Spleen (tissue), 11 donors: ENCODE measurements at regions not wholly inside any gene's neighbourhood (a gene's known extent, or its start where the extent isn't known, plus 50 kb on each side); places are given as distances from the start of the nearest gene placed in this dataset.

Experiments
- DNase-seq: peaks from one replicate; pipeline ENCODE4 v3.0.0-alpha.2; 2020
- H3K27ac ChIP-seq, 8 donors: fragments of 200-600 bp; sonication (generic) in 7 of 8; 1 replicate in 4 of 8; 2 replicates in 4 of 8; pipeline versions ENCODE4 v1.5.0 to v1.8.0; 2016 to 2021; ENCODE audit warnings: inconsistent platforms in 4 of 8, mild to moderate bottlenecking in 4 of 8, moderate library complexity in 1 of 8
- H3K27me3 ChIP-seq, 7 donors: fragments of 200-600 bp; sonication (generic) in 6 of 7; replicated peaks in 1 of 7; 1 replicate in 4 of 7; 2 replicates in 3 of 7; pipeline versions ENCODE4 v1.5.0 to v1.8.0; 2016 to 2021; ENCODE audit warnings: inconsistent platforms in 3 of 7, mild to moderate bottlenecking in 1 of 7
- H3K36me3 ChIP-seq, 6 donors: fragments of 200-600 bp; sonication (generic) in 5 of 6; 1 replicate in 4 of 6; 2 replicates in 2 of 6; pipeline versions ENCODE4 v1.5.0 to v1.8.0; 2016 to 2021; ENCODE audit warnings: inconsistent platforms in 2 of 6
- H3K4me1 ChIP-seq, 6 donors: fragments of 200-600 bp; sonication (generic) in 5 of 6; 1 replicate in 3 of 6; 2 replicates in 3 of 6; pipeline versions ENCODE4 v1.5.0 to v1.8.0; 2016 to 2021; ENCODE audit warnings: inconsistent platforms in 3 of 6
- H3K4me3 ChIP-seq, 8 donors: fragments of 200-600 bp; sonication (generic) in 7 of 8; 1 replicate in 4 of 8; 2 replicates in 4 of 8; pipeline versions ENCODE4 v1.5.0 to v1.8.0; 2016 to 2021; ENCODE audit warnings: inconsistent platforms in 4 of 8, mild to moderate bottlenecking in 4 of 8, moderate library complexity in 2 of 8
- H3K9me3 ChIP-seq, 8 donors: fragments of 200-600 bp; sonication (generic) in 7 of 8; 1 replicate in 4 of 8; 2 replicates in 4 of 8; pipeline versions ENCODE4 v1.5.0 to v1.8.0; 2016 to 2021; ENCODE audit warnings: inconsistent platforms in 4 of 8
- CTCF ChIP-seq, 11 experiments: fragments of 200-600 bp in 7 of 11; fragments of 450-650 bp in 4 of 11; sonication (generic) in 4 of 11; IDR thresholded peaks in 8 of 11; conservative IDR thresholded peaks in 3 of 11; 1 replicate in 7 of 11; 2 replicates in 4 of 11; pipeline versions ENCODE4 v1.4.0 to v1.8.0; 2016 to 2021; ENCODE audit warnings: antibody characterized with exemption in 11 of 11, inconsistent platforms in 4 of 11, mild to moderate bottlenecking in 1 of 11
- POLR2A ChIP-seq, 3 donors: fragments of 450-650 bp; IDR thresholded peaks; one replicate each; pipeline ENCODE4 v1.5.1; 2017; ENCODE audit warnings: antibody characterized with exemption in 3 of 3, mild to moderate bottlenecking in 1 of 3
- POLR2AphosphoS5 ChIP-seq, 3 donors: sonication (generic); formaldehyde crosslinking; IDR thresholded peaks; one replicate each; pipeline ENCODE4 v1.5.1; 2017; ENCODE audit warnings: antibody characterized with exemption in 3 of 3
- WGBS, 5 donors: extraction: QIAGEN DNeasy Blood & Tissue Kit in 3 of 5; methylation state at CpG; one replicate each; pipeline versions ENCODE4 v1.1.5 to v1.1.7; 2013 to 2018; 5-methylcytosine and 5-hydroxymethylcytosine counted together
- intact Hi-C: fragments of 100-400 bp; cut with DNase I; formaldehyde crosslinking; loops from one replicate; pipeline ENCODE4 v1.15.0; 2023; ENCODE audit warnings: low total_unique reads
- small RNA-seq, 4 donors: library from RNA; depleted of rRNA; stranded (forward); fragments of <200 nt; gene quantifications; one replicate each; pipeline ENCODE3, GENCODE V24; 2016
- donor health status: healthy with polysubstance abuse.
- donor health status: DM: no; HTN: no; CAD: no; lungs with moderate emphysema.
- donor health status: DM: no; HTN: no; CAD: no.
- donor health status: Bipolar disorder and iron deficiency.
- donor health status: healthy.
- donor health status: DM: no; HTN: no; CAD: no.
- donor health status: DM: yes; HTN: yes; CAD: no.

- Histone ChIP-seq H3K4me3 (peak overlapping the region in 1 of 8 donors; percentile 22), H3K36me3 (no peaks in the 10 kb centered on the region), H3K4me1 (peaks cover 0 to 86% (median 55%) of the 10 kb centered on the region in 6 donors), H3K9me3 (no peaks in the 10 kb centered on the region), H3K27me3 (peaks cover 4 to 92% (median 46%) of the 10 kb centered on the region in 7 donors), H3K27ac (peak overlapping the region in 3 of 8 donors; percentile 21 to 54 (median 21))
- peak; percentile 80 for DNase-seq
- 18 to 34% (median 23%) methylated on average over 22 to 24 of the region's 24 CpGs for WGBS, 5 donors
- TF ChIP-seq POLR2AphosphoS5 (IDR thresholded peaks at IDR 0.05) (peak in 1 of 3 donors; percentile 42), CTCF (IDR thresholded peaks at IDR 0.05 in 8 of 11, conservative IDR thresholded peaks at IDR 0.05 in 3 of 11) (no peak)
- intact Hi-C loops = no loop called here
These were observed 50.9 kb upstream of the BCOR start for GRCh38 chrX:40148385-40149285.

GRCh38 chrX:40147971-40148370 lies 50.2 kb upstream of the BCOR start:
- H3K27ac ChIP-seq = no peak overlapping the region
- H3K9me3 ChIP-seq = no peaks in the 10 kb centered on the region
- no peaks in the 10 kb centered on the region for H3K36me3 ChIP-seq
- peaks cover 0 to 80% (median 48%) of the 10 kb centered on the region in 6 donors for H3K4me1 ChIP-seq
- 38 to 63% (median 40%) methylated on average over 16 to 22 of the region's 22 CpGs for WGBS, 5 donors
- peaks cover 4 to 85% (median 41%) of the 10 kb centered on the region in 7 donors for H3K27me3 ChIP-seq
- intact Hi-C loops = no loop called here
- TF ChIP-seq CTCF (IDR thresholded peaks at IDR 0.05 in 8 of 11, conservative IDR thresholded peaks at IDR 0.05 in 3 of 11) (no peak), POLR2A (IDR thresholded peaks at IDR 0.05) (no peak), POLR2AphosphoS5 (IDR thresholded peaks at IDR 0.05) (no peak)
- DNase-seq = no peak
- H3K4me3 ChIP-seq = no peak overlapping the region

Small RNA genes in the stretch of these regions (small RNA-seq; reads per million reads assigned to genes)
- gene RF00019 = 0 reads per million in 4 donors
